Testis (tissue), 2 donors: ENCODE measurements at regions not wholly inside any gene's neighbourhood (a gene's known extent, or its start where the extent isn't known, plus 50 kb on each side); places are given as distances from the start of the nearest gene placed in this dataset.
"Not testable (repeated sequence)": the region's sequence is repeated elsewhere in the genome, so short reads cannot be mapped to it uniquely, and the experiment has no call there.

Experiments
- POLR2A ChIP-seq: fragments of 450-650 bp; IDR thresholded peaks from one replicate; pipeline ENCODE4 v1.6.1; 2017; ENCODE audit warnings: antibody characterized with exemption, mild to moderate bottlenecking, moderate library complexity
- TF ChIP-seq, protein P1 (sequence below), 3 experiments: fragments of 450-650 bp in 2 of 3; fragments of 200-600 bp in 1 of 3; sonication (generic) in 1 of 3; IDR thresholded peaks; one replicate each; pipeline ENCODE4 v1.5.1; 2016 to 2019; ENCODE audit warnings: antibody characterized with exemption in 3 of 3, mild to moderate bottlenecking in 2 of 3, moderate library complexity in 1 of 3

DNA sequence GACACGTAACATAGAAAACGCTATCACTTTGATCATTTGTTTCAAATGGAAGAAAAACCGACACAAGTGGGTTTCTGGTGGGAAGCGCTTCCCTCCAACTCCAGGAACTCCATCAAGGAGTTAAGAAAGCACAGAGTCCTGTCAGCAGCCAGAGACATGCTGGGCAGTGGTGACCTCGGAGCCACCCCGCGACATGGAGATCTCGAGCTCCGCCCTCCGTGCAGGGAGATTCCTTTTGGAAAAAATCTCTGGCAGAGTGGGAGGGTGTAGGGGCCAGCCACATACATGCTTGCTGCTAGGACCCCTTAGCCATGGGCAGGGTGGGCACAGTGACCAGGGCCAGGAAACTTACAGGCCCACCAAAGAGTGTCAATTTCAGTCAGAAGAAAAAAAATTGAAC, 138.9 kb downstream of the GPCPD1 start:
- TF ChIP-seq, protein P1, sequence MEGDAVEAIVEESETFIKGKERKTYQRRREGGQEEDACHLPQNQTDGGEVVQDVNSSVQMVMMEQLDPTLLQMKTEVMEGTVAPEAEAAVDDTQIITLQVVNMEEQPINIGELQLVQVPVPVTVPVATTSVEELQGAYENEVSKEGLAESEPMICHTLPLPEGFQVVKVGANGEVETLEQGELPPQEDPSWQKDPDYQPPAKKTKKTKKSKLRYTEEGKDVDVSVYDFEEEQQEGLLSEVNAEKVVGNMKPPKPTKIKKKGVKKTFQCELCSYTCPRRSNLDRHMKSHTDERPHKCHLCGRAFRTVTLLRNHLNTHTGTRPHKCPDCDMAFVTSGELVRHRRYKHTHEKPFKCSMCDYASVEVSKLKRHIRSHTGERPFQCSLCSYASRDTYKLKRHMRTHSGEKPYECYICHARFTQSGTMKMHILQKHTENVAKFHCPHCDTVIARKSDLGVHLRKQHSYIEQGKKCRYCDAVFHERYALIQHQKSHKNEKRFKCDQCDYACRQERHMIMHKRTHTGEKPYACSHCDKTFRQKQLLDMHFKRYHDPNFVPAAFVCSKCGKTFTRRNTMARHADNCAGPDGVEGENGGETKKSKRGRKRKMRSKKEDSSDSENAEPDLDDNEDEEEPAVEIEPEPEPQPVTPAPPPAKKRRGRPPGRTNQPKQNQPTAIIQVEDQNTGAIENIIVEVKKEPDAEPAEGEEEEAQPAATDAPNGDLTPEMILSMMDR (IDR thresholded peaks at IDR 0.05), result not testable (repeated sequence)
- not testable (repeated sequence) for TF ChIP-seq POLR2A
